Effector memory CD4-positive, alpha-beta T cell (primary cell): ENCODE measurements at regions not wholly inside any gene's neighbourhood (a gene's known extent, or its start where the extent isn't known, plus 50 kb on each side); places are given as distances from the start of the nearest gene placed in this dataset.

Source experiments
- DNase-seq, 3 donors: peaks; one replicate each; pipeline ENCODE4 v3.0.0-alpha.2; 2020
- H3K27ac ChIP-seq: 2 replicates; pipeline ENCODE4 v1.7.0; 2013; ENCODE audit warnings: mild to moderate bottlenecking, low read length, moderate library complexity; ENCODE audit not compliant: insufficient read depth, poor library complexity, severe bottlenecking
- H3K27me3 ChIP-seq: replicated peaks from 2 replicates; pipeline ENCODE4 v1.7.0; 2013; ENCODE audit warnings: mild to moderate bottlenecking, low read length; ENCODE audit not compliant: insufficient read depth, control insufficient read depth, poor library complexity, severe bottlenecking
- H3K36me3 ChIP-seq: 2 replicates; pipeline ENCODE4 v1.7.0; 2013; ENCODE audit warnings: mild to moderate bottlenecking, low read length, moderate library complexity; ENCODE audit not compliant: control insufficient read depth, insufficient read depth
- H3K4me1 ChIP-seq: 2 replicates; pipeline ENCODE4 v1.7.0; 2013; ENCODE audit warnings: low read length, mild to moderate bottlenecking; ENCODE audit not compliant: control insufficient read depth, insufficient read depth, poor library complexity, severe bottlenecking
- H3K4me3 ChIP-seq: 2 replicates; pipeline ENCODE4 v1.7.0; 2013; ENCODE audit warnings: low read length, low read depth, mild to moderate bottlenecking; ENCODE audit not compliant: insufficient read depth, poor library complexity, severe bottlenecking
- H3K9me3 ChIP-seq: 2 replicates; pipeline ENCODE4 v1.7.0; 2013; ENCODE audit warnings: mild to moderate bottlenecking, low read length, moderate library complexity; ENCODE audit not compliant: control insufficient read depth

GRCh38 chr9:99578666-99579065 is 243.0 kb upstream of the NR4A3 start:
- DNase-seq: no peak
- H3K9me3 ChIP-seq: no peaks in the 10 kb centered on the region
- H3K27ac ChIP-seq: no peak overlapping the region
- H3K4me1 ChIP-seq: no peaks in the 10 kb centered on the region
- no peaks in the 10 kb centered on the region for H3K36me3 ChIP-seq
- no peaks in the 10 kb centered on the region for H3K27me3 ChIP-seq
- no peak overlapping the region for H3K4me3 ChIP-seq

GRCh38 chr9:99579964-99580363 is 241.7 kb upstream of the NR4A3 start:
- Histone ChIP-seq H3K4me3 (no peak overlapping the region), H3K4me1 (no peaks in the 10 kb centered on the region), H3K27ac (no peak overlapping the region), H3K36me3 (no peaks in the 10 kb centered on the region), H3K9me3 (no peaks in the 10 kb centered on the region), H3K27me3 (no peaks in the 10 kb centered on the region)
- no peak for DNase-seq

GRCh38 chr9:99582814-99583213 is 238.9 kb upstream of the NR4A3 start:
- H3K27ac ChIP-seq: no peak overlapping the region
- H3K4me3 ChIP-seq: no peak overlapping the region
- DNase-seq: no peak

GRCh38 chr9:99588299-99588698 is 233.4 kb upstream of the NR4A3 start:
- no peaks in the 10 kb centered on the region for H3K9me3 ChIP-seq
- H3K4me3 ChIP-seq: no peak overlapping the region
- no peaks in the 10 kb centered on the region for H3K36me3 ChIP-seq
- DNase-seq: no peak
- no peaks in the 10 kb centered on the region for H3K4me1 ChIP-seq
- no peak overlapping the region for H3K27ac ChIP-seq
- no peaks in the 10 kb centered on the region for H3K27me3 ChIP-seq

More at GRCh38 chr9:99582814-99583213, 238.9 kb upstream of the NR4A3 start:
- Histone ChIP-seq H3K4me1 (no peaks in the 10 kb centered on the region), H3K27me3 (no peaks in the 10 kb centered on the region), H3K36me3 (no peaks in the 10 kb centered on the region), H3K9me3 (no peaks in the 10 kb centered on the region)

- no peaks in the 10 kb centered on the region for H3K9me3 ChIP-seq
- no peaks in the 10 kb centered on the region for H3K27me3 ChIP-seq
- H3K27ac ChIP-seq: no peak overlapping the region
- H3K4me3 ChIP-seq: no peak overlapping the region
- no peaks in the 10 kb centered on the region for H3K36me3 ChIP-seq
- no peaks in the 10 kb centered on the region for H3K4me1 ChIP-seq
- DNase-seq: no peak
Observed at GRCh38 chr9:99588747-99589146, 232.9 kb upstream of the NR4A3 start.

- Histone ChIP-seq H3K27ac (no peak overlapping the region), H3K4me3 (no peak overlapping the region), H3K27me3 (no peaks in the 10 kb centered on the region), H3K36me3 (no peaks in the 10 kb centered on the region), H3K4me1 (no peaks in the 10 kb centered on the region), H3K9me3 (no peaks in the 10 kb centered on the region)
- no peak for DNase-seq
Observed at GRCh38 chr9:99590410-99590809, 231.3 kb upstream of the NR4A3 start.

- H3K4me3 ChIP-seq: no peak overlapping the region
- H3K27ac ChIP-seq: no peak overlapping the region
- H3K27me3 ChIP-seq: no peaks in the 10 kb centered on the region
- no peaks in the 10 kb centered on the region for H3K36me3 ChIP-seq
- H3K4me1 ChIP-seq: no peaks in the 10 kb centered on the region
- no peak for DNase-seq
- no peaks in the 10 kb centered on the region for H3K9me3 ChIP-seq
Observed at GRCh38 chr9:99590840-99591239, 230.8 kb upstream of the NR4A3 start.

GRCh38 chr9:99591770-99592169 is 229.9 kb upstream of the NR4A3 start:
- Histone ChIP-seq H3K9me3 (no peaks in the 10 kb centered on the region), H3K27me3 (no peaks in the 10 kb centered on the region), H3K36me3 (no peaks in the 10 kb centered on the region), H3K4me3 (no peak overlapping the region), H3K4me1 (no peaks in the 10 kb centered on the region), H3K27ac (no peak overlapping the region)
- no peak for DNase-seq

GRCh38 chr9:99592834-99593574 is 228.7 kb upstream of the NR4A3 start:
- Histone ChIP-seq H3K27me3 (no peaks in the 10 kb centered on the region), H3K4me3 (no peak overlapping the region), H3K9me3 (no peaks in the 10 kb centered on the region), H3K27ac (no peak overlapping the region), H3K36me3 (no peaks in the 10 kb centered on the region), H3K4me1 (no peaks in the 10 kb centered on the region)
- no peak for DNase-seq

GRCh38 chr9:99593610-99594009 is 228.1 kb upstream of the NR4A3 start:
- DNase-seq: no peak
- H3K4me1 ChIP-seq: no peaks in the 10 kb centered on the region
- H3K36me3 ChIP-seq: no peaks in the 10 kb centered on the region
- H3K27me3 ChIP-seq: no peaks in the 10 kb centered on the region
- H3K27ac ChIP-seq: no peak overlapping the region
- H3K9me3 ChIP-seq: no peaks in the 10 kb centered on the region
- H3K4me3 ChIP-seq: no peak overlapping the region
